AG08396 (cell line): ENCODE measurements at regions not wholly inside any gene's neighbourhood (a gene's known extent, or its start where the extent isn't known, plus 50 kb on each side); places are given as distances from the start of the nearest gene placed in this dataset.
A peak's percentile ranks its signal among the peaks of the same experiment; 100 is the strongest.

Source experiments
- DNase-seq: peaks from one replicate; pipeline ENCODE4 v3.0.0; 2012; ENCODE audit warnings: low spot score, mixed read lengths

DNA sequence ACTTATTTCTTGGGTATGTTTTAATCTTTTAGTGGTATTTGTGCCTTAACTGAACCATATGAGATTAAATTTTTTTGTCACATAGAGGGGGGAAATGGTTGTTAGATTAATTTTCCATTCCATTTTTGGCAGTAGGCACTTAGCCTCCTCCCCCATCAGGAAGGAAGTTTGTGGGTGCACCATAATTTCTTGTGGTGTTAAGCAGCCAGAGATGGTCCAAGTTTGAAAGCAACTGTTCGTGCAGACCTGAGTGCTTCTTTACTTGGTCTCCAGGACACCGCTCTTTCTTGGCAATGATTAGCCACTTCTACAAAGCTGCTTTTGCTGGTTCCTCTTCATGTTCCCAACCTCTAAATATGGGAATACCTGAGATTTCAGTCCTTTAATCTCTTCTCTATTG is 92.7 kb upstream of the RPL34 start:
- DNase-seq, result no peak

DNA sequence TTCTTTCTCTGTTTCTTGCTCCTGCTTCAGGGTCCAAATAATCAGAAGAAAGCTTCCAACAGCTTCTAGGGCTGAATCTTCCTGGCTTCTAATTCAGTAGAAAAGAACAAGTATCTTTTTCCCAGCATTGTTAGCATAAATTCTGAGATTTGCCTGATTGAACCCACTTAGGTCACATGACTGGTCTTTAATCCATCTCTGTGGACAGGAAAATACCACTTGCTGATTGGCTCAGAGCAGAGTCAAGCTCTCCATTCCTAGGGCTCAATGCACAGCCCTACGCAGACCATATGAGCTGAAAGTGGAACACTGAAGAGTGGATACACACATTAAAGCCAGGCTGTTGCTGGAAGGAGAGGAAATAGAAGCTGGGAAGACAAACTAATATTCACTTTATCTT is 99.6 kb upstream of the RPL34 start:
- DNase-seq, result no peak

DNA sequence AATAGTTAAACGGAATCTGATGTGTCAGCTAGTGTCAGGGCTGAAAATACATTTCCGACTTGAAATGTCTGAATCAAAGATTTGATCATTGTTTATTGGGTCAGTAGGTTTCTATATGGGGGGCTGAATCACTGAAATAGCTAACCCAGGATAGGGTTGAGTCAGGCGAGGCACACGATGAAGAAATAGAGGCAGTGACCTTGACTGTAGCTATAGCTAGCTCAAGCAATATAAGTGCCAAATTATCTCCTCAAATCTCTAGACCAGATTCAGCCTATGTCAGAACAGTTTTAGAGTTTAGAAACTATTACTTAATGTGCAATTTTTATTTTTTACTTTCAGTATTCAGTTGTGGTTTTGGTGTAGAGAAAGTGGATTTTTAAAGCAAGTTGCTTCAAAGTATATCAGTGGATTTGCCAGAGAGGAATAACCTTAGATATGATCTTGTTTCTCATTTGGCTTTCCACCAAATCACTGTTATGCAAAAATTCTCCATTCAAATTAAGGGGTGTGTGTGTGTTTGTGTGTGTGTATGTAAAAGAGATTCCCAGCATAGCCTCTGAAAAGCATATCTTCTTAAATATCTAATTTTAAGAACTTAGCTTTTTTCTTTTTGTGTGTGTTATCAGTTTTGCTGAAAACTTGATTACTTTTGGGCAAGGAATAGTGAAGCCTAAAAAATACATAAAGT is 100.3 kb upstream of the RPL34 start:
- no peak for DNase-seq

DNA sequence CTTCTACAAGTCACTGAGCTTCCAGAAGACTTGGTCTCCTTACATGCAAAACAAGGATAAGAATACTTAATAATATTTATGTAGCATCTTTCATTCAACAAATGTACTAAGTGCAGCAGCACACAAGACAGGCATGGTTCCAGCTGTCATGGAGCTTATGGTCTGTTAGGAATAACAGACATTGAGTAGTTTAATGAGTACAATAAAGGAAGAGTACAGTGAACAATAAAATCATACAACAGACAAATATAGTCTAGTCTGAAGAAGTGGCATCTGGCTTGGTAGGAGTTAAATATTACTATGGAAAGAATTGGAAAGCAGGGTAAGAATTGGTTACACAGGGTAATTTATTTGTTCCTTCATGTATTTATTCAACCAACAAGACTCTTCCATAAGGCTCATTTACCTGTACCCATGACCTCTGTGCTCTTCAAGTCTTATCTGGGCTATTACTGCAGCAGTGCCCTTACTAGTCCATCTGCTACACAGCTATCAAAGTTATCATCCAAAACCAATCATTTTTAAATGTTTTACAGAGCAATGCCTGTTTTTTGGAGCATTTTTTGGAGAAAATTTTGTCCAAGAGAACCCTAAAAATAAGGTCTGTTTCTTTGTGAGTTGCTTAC is 101.1 kb upstream of the RPL34 start:
- no peak for DNase-seq

DNA sequence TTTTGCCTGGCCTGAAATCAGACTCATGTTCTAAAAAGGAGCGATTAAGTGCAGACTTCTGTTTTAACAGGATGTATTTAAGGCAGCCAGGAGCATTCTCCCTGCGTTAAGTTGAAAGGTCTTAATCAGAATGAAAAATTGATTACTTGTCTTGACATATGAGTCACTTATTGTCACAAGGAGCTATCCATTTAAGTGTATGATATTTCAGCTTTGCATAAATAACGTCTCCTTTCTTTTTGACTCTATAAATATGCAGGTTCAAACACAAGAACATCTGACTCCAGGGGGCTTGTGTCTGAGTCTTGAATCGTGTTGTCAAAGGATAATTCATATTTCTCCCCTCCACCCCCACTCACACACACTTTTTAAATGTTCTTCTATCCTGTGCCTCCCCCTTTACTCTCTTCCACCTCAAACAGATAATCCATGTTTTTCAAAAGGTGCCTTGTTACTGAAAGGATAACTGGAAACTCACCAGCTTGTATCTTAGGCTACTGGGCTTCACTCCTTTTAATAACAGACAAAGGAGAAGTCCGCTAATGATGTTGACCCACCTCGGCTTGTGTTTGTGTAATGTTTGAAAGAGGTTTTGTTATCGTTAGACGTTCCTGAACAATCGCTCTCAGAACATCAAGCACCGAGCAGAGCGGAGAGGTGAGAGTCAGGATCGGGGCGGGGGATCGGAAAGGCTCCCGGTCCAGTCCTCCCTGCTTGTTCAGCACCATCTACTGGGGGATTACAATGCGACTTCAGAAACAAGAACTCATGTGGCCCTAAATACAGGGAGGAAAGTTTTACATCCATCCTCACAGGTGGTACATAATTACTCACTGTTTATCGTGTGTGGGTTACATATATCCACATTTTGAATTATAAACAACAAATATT is 107.5 kb upstream of the RPL34 start:
- DNase-seq, result peak; percentile 33

DNA sequence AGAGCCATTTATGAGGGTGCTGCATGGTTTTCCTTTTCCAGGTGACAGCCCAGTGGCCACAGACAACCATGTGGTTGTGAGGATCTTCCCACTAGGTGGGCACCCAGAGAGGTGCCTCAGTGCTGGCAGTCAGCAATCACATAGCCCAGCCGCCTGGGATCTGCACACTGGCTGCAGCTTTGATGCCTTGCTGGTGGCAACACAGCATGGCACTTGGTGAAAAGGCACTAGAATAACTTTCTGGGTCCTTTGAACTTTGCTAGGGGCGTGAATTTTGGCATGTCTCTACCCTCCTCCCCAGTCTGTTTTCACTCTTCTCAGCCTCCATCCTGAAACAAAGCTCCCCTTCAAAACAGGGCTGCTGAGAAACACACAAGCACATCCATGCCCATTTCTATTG is 108.8 kb upstream of the RPL34 start:
- DNase-seq, result no peak

DNA sequence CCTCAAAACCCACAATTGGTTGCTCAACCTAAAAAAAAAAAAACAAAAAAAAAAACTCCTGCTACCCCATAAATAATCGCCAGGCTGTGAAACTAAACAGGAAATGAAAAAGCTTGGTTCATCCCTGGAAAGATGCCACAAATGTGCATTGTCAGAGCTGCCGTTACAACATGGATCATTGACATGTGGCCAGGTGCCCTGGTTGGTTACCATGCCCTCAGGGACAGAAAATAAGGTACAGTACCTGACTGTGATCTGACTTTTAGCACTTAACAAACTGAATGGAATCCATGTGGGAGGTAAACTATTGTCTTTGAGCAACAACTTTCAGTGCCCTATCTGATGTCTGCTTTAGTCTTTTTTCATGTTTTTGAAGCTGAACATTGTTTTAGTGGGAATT is 118.0 kb upstream of the RPL34 start:
- DNase-seq, result no peak

DNA sequence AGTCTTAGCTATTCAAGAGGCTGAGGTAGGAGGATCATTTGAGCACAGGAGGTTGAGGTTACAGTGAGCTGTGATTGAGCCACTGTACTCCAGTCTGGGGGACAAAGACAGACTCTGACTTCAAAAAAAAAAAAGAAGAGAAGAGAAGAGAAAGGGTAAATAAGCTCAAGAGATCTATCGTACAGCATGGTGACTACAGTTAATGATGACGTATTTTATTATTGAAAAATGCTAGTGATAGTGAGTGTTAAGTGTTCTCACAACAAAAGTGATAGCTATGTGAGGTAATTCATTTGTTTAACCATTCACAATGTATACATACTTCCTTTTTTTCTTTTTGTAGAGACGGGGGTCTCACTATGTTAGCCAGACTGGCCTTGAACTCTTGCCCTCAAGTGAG is 121.5 kb upstream of the RPL34 start:
- no peak for DNase-seq

DNA sequence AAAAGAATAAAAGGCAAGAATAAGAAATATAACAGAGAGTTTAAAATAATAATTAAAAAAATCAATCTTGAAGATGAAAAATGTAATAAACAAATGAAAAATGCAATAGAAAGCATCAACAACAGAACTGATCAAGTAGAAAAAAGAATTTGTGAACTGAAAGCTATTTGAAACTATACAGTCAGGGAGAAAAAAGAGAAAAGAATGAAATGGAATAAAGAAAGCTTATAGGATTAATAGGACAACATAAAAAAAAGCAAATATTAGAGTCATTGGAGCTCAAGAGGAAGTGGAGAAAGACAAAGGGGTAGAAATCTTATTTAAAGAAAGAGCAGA is 126.8 kb upstream of the RPL34 start:
- DNase-seq, result no peak

DNA sequence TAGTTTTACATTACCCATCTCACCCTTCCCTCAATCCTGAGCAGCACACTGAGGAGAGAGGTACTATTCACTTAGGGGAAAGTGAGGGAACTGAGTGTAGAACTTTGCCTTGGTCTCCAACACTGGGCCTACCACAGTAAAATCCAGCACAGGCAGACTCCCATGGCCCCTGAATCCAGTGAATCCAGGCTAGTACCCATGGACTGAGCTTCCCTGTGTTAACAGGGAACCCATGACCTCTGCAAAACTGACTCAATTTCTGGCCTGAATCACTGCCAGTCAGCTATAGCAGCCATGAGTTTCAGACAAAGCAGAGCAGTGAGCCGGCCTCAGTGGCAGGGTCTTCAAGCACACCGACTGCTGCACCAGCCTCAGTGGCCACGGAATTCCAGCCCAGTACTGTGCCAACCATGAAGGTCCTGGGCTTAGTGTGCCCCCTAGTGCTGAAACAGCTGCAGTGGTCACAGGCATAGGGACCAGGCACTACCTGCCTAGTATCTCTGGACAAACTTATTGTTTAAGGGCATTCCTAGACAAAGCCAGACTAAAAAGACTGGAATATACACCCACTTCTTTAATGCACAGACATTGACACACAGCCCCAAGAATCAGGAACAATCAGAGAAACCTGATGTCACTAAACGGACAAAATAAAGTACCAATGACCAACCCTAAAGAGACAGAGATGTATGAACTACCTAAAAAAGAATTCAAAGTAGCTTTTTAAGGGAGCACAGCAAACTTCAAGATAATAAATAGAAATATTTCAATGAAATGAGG is 127.4 kb upstream of the RPL34 start:
- peak; percentile 36 for DNase-seq

DNA sequence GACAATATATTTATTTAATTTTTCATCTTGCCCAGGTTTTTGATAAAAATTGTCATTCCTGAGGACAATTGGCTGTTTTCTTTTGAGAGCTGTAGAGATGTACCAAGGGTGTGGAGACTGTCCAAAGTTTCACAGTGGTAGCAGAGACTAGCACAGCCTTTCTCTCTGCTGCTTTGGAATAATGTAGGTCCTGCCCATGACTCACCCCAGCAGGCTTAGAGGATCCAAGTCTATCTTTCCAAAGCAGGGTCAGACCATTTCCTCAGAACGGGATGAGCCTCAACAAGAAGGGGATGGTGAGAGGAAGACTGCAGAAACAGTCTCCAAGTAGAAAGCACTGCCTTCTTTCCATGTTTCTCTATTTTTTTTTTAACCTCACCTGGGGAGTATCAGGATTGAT is 131.5 kb upstream of the RPL34 start:
- DNase-seq, result no peak

DNA sequence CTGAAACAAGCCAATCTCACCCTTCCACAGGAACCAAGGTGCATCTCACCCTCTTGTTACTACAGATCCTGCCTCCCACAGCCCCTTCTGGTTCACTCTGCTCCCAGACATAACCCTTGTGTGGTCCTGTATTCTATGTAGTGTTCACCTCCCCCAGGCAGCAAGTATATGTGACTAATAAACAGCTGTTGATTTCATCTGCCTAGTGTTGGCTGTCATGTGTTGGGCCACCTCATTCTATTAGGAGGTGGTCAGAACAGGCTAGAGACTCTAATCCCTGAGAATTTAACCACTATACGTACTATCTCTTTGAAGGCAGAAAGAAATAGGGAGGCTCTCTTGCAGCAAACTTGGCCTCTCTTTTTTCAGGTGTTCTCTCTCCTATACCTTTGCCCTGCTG is 134.3 kb upstream of the RPL34 start:
- no peak for DNase-seq

DNA sequence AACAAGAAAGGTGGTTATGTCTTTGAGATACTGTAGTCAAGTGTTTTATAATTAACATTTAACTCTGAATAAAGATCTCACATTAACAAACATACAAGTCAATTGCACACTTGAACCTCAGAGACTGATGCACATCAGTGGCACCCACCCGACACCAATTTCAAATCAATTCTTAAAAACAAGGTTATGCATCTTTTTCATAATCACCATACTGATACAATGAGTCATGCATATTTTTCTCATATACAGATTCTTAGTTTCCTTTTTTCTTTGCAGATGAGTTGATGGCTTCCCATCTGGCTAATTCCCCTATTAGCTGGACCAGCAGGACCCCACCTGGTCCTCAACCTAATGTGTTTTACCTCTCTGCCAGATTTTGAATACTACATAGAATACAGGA is 136.2 kb upstream of the RPL34 start:
- DNase-seq, result no peak

DNA sequence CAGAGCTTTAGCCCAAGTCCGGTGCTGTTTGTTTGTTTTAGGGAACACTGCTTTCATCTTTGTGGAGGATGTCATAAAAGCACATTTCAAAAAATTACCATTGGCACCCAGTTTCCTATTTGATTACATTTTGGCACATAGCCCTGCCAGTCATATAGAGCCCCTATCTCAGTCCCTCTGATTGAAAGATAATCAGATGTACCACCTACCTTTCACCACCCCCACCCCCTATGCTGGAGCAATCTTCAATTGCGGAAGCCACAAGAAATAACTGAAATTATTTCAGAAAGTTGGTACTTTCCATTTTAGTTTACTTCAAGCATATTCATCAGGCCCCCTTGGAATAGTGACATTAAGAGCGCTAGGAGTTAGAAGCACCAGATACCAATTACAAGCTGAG is 136.7 kb upstream of the RPL34 start:
- no peak for DNase-seq

DNA sequence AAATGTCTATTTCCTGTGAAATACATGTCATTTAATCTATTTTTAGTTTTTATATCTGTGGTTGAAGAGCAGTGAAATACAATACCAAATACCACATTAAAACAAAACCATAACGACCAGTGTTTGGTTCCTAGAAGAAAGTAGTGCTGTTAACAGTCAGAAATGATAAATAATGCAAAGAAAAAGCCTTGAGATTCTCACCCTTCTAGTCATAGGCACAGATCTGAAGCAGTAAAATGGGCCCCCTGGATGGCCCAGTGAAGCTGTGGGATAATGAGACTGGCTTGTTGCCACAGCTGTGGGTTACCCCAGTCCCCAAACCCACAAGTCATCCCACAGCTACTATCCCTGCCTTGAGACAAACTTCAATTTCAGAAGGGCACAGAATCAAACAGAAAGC is 137.3 kb upstream of the RPL34 start:
- no peak for DNase-seq

DNA sequence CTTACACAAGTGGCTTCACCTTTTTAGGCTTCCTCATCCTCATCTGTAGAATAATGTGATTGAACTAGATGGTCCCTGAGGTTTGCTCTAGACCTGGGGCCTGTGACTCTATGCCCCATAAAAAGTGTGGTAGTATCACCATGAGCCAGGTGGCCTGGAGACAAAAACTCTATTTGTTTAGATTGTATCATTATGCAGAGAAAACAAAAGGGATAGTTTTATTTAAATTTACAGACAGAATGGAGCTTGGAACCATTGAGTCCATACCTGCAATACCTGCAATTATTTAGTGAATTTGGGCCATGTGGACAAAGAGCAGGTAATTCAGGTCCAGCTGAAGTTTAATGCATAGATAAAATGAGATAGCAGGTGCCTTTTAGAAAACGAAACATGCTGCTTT is 139.5 kb upstream of the RPL34 start:
- no peak for DNase-seq

DNA sequence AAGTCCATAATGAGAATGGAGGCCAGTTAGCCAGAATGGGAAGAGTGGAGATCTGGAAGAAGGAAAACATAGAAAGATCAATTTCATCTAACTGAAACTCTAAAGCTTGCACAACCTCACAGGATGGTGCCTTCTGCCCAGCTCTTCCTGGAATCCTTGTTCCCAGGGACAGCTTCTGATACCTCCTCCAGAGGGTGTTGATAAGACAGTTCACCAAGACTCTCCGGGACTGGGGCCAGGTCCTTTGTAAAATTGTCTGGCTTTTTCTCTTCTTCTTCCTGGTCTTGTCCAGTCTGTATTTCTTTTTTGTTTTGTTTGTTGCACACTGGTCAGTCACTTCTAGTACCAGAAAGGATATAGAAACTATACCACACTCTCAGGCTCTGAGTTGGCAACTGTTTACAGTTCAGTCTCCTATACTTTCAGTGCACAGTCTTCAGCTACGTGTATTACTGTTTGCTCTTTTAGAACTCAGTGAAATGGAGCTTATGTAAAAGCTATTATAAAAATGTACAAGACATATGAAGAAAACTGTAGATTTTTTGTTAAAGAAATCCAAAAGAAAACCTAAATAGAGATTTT is 142.8 kb upstream of the RPL34 start:
- no peak for DNase-seq

DNA sequence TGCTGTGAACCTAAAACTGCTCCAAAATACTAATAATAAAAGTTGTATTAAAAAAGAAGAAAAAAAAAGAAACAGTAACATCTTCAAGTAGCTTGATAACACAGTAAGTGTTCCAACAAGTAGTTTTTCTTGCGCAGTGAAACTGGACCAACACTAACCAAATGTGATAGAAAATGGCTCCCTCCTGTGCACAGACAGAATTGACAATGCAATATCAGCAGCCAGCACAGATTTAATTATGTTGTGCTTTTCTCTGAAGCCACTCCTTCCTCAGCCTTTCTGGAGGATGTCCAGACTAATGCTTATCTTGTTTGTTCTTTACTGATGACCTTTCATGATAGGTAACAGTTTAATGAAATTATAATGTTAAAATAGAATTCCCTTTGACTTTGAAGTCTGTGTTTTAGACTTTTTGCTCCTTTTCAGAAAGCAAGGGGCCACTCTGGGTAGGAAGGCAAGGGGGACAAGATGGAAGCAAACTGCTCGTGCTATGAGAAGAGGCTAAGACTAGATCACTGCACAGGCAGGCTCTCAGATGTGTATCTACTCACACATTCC is 147.1 kb upstream of the RPL34 start:
- DNase-seq, result no peak

DNA sequence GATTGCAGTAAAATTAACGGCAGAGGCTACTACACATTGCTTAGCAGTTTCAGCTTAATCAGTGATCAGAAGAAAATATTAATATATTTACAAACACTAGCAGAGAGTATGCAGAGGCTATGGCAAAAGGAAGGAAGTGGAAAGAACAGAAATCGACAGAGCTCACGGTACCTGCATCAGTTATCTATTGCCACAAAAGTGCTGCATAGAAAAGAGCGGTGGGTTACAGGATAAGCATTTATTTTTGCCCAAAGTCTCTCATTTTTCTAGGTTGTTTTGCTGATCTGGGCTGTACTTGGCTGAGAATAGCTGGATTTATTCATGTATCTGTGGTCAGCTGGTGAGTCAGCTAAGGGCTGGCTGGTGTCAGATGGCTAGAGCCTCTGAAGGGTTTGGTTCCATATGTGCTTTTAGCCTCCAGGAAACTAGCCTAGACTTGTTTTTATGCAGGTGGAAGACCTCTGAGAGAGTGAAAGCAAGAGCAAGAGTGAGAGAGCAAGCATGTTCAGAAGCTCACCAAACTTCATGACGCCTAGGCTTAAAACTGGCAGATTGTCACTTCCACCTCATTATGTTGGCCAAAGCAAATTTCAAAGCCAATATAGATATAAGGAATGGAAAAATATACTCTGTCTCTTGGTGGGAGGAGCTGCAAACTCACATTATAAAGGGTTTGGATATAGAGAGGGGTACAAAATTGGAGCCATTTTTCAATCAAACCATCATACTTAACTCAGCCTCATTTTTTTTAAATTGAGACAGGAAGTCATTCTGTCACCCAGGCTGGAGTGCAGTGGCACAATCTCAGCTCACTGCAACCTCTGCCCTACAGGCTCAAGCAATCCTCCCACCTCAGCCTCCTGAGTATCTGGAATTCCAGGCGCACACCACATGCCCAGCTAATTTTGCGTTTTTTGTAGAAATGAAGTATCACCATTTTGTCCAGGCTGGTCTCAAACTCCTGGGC is 153.2 kb upstream of the RPL34 start:
- peak; percentile 72 for DNase-seq

DNA sequence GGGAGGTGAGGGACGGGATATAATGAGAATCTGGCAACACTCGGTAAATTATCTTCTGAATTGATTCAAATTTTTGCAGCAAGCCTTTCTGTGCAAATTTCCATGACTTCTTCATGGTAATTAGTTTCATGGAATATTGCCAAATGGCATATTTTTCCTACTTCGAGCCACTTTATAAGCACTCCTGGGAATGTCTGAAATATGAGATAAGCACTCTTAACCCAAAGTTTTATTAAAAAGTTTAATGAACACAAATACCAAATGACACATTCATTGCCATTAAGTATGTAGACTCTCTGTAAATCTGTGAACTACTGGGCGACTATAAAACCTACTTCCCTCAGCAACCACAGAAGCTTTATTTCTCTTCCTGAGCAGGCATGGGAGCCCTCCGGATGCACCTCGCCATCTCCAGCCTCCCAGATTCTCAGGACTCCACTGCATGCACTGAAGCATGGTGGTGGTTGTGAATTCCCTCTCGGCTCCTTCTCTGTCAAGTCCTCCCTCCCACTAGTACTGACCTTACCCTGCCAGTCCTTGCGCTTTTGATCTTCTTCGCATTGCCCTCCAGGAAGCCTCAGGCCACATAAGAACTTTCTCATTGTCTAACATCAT is 154.4 kb upstream of the RPL34 start:
- no peak for DNase-seq
